ENCODE measurements at regions not wholly inside any gene's neighbourhood (a gene's known extent, or its start where the extent isn't known, plus 50 kb on each side); places are given as distances from the start of the nearest gene placed in this dataset.
A peak's percentile ranks its signal among the peaks of the same experiment; 100 is the strongest.

- no peaks in the 10 kb centered on the region for H3K36me3 Mint-ChIP-seq
- peaks cover 11% of the 10 kb centered on the region for H3K27me3 Mint-ChIP-seq
- H3K4me3 Mint-ChIP-seq = no peak overlapping the region
- H3K9me3 Mint-ChIP-seq = no peaks in the 10 kb centered on the region
- no peak for ATAC-seq
- H3K27ac Mint-ChIP-seq = no peak overlapping the region
- H3K4me1 Mint-ChIP-seq = no peaks in the 10 kb centered on the region
These were observed 185.4 kb upstream of the FOXP2 start for GRCh38 chr7:114229246-114229645.

GRCh38 chr7:114225784-114226183 lies 188.8 kb upstream of the FOXP2 start:
- Mint-ChIP-seq H3K36me3 (no peaks in the 10 kb centered on the region), H3K9me3 (no peaks in the 10 kb centered on the region), H3K27me3 (peaks cover 11% of the 10 kb centered on the region), H3K4me3 (no peak overlapping the region), H3K27ac (no peak overlapping the region), H3K4me1 (no peaks in the 10 kb centered on the region)
- ATAC-seq = no peak

GRCh38 chr7:114218283-114218682 lies 196.3 kb upstream of the FOXP2 start:
- Mint-ChIP-seq H3K4me1 (no peaks in the 10 kb centered on the region), H3K4me3 (no peak overlapping the region), H3K36me3 (no peaks in the 10 kb centered on the region), H3K27me3 (no peaks in the 10 kb centered on the region), H3K27ac (no peak overlapping the region), H3K9me3 (no peaks in the 10 kb centered on the region)
- no peak for ATAC-seq

GRCh38 chr7:114217026-114217806 lies 197.4 kb upstream of the FOXP2 start:
- no peak for ATAC-seq
- Mint-ChIP-seq H3K27ac (no peak overlapping the region), H3K27me3 (no peaks in the 10 kb centered on the region), H3K36me3 (no peaks in the 10 kb centered on the region), H3K4me1 (no peaks in the 10 kb centered on the region), H3K4me3 (no peak overlapping the region), H3K9me3 (no peaks in the 10 kb centered on the region)

GRCh38 chr7:114214466-114214865 lies 200.1 kb upstream of the FOXP2 start:
- no peak overlapping the region for H3K27ac Mint-ChIP-seq
- H3K27me3 Mint-ChIP-seq = no peaks in the 10 kb centered on the region
- H3K9me3 Mint-ChIP-seq = peaks cover 2% of the 10 kb centered on the region
- peak; percentile 49 for ATAC-seq
- H3K4me1 Mint-ChIP-seq = no peaks in the 10 kb centered on the region
- no peaks in the 10 kb centered on the region for H3K36me3 Mint-ChIP-seq
- no peak overlapping the region for H3K4me3 Mint-ChIP-seq

- Mint-ChIP-seq H3K36me3 (no peaks in the 10 kb centered on the region), H3K9me3 (peaks cover 5% of the 10 kb centered on the region), H3K4me3 (no peak overlapping the region), H3K4me1 (no peaks in the 10 kb centered on the region), H3K27ac (no peak overlapping the region), H3K27me3 (no peaks in the 10 kb centered on the region)
- no peak for ATAC-seq
These were observed 201.7 kb upstream of the FOXP2 start for GRCh38 chr7:114212721-114213429.

- ATAC-seq = no peak
- no peak overlapping the region for H3K27ac Mint-ChIP-seq
- H3K4me1 Mint-ChIP-seq = no peaks in the 10 kb centered on the region
- H3K4me3 Mint-ChIP-seq = no peak overlapping the region
- H3K27me3 Mint-ChIP-seq = no peaks in the 10 kb centered on the region
- H3K9me3 Mint-ChIP-seq = peaks cover 5% of the 10 kb centered on the region
- H3K36me3 Mint-ChIP-seq = no peaks in the 10 kb centered on the region
These were observed 204.6 kb upstream of the FOXP2 start for GRCh38 chr7:114209968-114210367.

GRCh38 chr7:114206688-114207087 lies 207.9 kb upstream of the FOXP2 start:
- Mint-ChIP-seq H3K36me3 (no peaks in the 10 kb centered on the region), H3K4me1 (no peaks in the 10 kb centered on the region), H3K4me3 (no peak overlapping the region), H3K27me3 (no peaks in the 10 kb centered on the region), H3K9me3 (peaks cover 5% of the 10 kb centered on the region), H3K27ac (no peak overlapping the region)
- no peak for ATAC-seq

GRCh38 chr7:114196517-114196916 lies 218.1 kb upstream of the FOXP2 start:
- ATAC-seq = no peak
- no peak overlapping the region for H3K27ac Mint-ChIP-seq
- H3K4me1 Mint-ChIP-seq = no peaks in the 10 kb centered on the region
- H3K27me3 Mint-ChIP-seq = no peaks in the 10 kb centered on the region
- no peak overlapping the region for H3K4me3 Mint-ChIP-seq
- H3K36me3 Mint-ChIP-seq = no peaks in the 10 kb centered on the region
- H3K9me3 Mint-ChIP-seq = no peaks in the 10 kb centered on the region

- Mint-ChIP-seq H3K9me3 (no peaks in the 10 kb centered on the region), H3K27me3 (no peaks in the 10 kb centered on the region), H3K27ac (no peak overlapping the region), H3K4me3 (no peak overlapping the region), H3K4me1 (no peaks in the 10 kb centered on the region), H3K36me3 (no peaks in the 10 kb centered on the region)
- ATAC-seq = no peak
These were observed 224.2 kb upstream of the FOXP2 start for GRCh38 chr7:114190387-114190786.

- no peaks in the 10 kb centered on the region for H3K9me3 Mint-ChIP-seq
- no peaks in the 10 kb centered on the region for H3K4me1 Mint-ChIP-seq
- H3K27ac Mint-ChIP-seq = no peak overlapping the region
- no peaks in the 10 kb centered on the region for H3K36me3 Mint-ChIP-seq
- H3K4me3 Mint-ChIP-seq = no peak overlapping the region
- ATAC-seq = no peak
- no peaks in the 10 kb centered on the region for H3K27me3 Mint-ChIP-seq
These were observed 231.1 kb upstream of the FOXP2 start for GRCh38 chr7:114183311-114184088.

GRCh38 chr7:114182837-114183236 lies 231.8 kb upstream of the FOXP2 start:
- H3K4me1 Mint-ChIP-seq = no peaks in the 10 kb centered on the region
- H3K27ac Mint-ChIP-seq = no peak overlapping the region
- H3K27me3 Mint-ChIP-seq = no peaks in the 10 kb centered on the region
- ATAC-seq = no peak
- no peaks in the 10 kb centered on the region for H3K36me3 Mint-ChIP-seq
- no peaks in the 10 kb centered on the region for H3K9me3 Mint-ChIP-seq
- no peak overlapping the region for H3K4me3 Mint-ChIP-seq

- H3K9me3 Mint-ChIP-seq = no peaks in the 10 kb centered on the region
- H3K27me3 Mint-ChIP-seq = no peaks in the 10 kb centered on the region
- no peaks in the 10 kb centered on the region for H3K36me3 Mint-ChIP-seq
- no peaks in the 10 kb centered on the region for H3K4me1 Mint-ChIP-seq
- no peak overlapping the region for H3K27ac Mint-ChIP-seq
- ATAC-seq = no peak
- no peak overlapping the region for H3K4me3 Mint-ChIP-seq
These were observed 233.3 kb upstream of the FOXP2 start for GRCh38 chr7:114181280-114181679.

- ATAC-seq = no peak
- H3K9me3 Mint-ChIP-seq = no peaks in the 10 kb centered on the region
- no peak overlapping the region for H3K4me3 Mint-ChIP-seq
- H3K27ac Mint-ChIP-seq = no peak overlapping the region
- H3K27me3 Mint-ChIP-seq = no peaks in the 10 kb centered on the region
- no peaks in the 10 kb centered on the region for H3K4me1 Mint-ChIP-seq
- H3K36me3 Mint-ChIP-seq = no peaks in the 10 kb centered on the region
These were observed 233.9 kb upstream of the FOXP2 start for GRCh38 chr7:114180556-114181266.

- peaks cover 2% of the 10 kb centered on the region for H3K9me3 Mint-ChIP-seq
- ATAC-seq = no peak
- no peak overlapping the region for H3K27ac Mint-ChIP-seq
- no peaks in the 10 kb centered on the region for H3K4me1 Mint-ChIP-seq
- no peaks in the 10 kb centered on the region for H3K27me3 Mint-ChIP-seq
- no peaks in the 10 kb centered on the region for H3K36me3 Mint-ChIP-seq
- H3K4me3 Mint-ChIP-seq = no peak overlapping the region
These were observed 239.5 kb upstream of the FOXP2 start for GRCh38 chr7:114175125-114175524.
